GM19025 (cell line): ENCODE measurements at regions not wholly inside any gene's neighbourhood (a gene's known extent, or its start where the extent isn't known, plus 50 kb on each side); places are given as distances from the start of the nearest gene placed in this dataset.

Experiments used
- ATAC-seq: cut with Tn5 transposase; IDR thresholded peaks from one replicate; pipeline ENCODE4 v1.9.1; 2021; ENCODE audit warnings: mild to moderate bottlenecking, low read depth, moderate library complexity; ENCODE audit not compliant: unreplicated experiment

DNA sequence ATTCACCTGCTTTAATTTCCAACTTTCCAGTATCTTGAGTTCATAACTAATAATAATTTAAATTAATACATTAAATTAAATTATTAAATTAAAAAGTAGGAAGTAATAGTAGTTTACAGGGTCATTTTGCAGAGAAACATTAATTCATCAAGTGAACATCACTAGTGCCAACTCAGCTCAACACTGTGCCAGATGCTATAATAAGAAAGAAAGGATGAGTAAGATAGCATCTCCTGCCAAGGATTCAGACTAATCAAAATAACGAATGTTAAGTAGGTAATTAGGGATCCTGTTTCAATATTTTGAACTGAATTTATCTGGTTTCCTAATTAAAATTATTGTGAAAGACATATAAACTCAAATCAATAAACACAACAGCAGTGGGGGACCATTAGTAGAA, 596.7 kb downstream of the SLC6A15 start:
- no peak for ATAC-seq

- ATAC-seq = no peak
Observed at GRCh38 chr12:84313323-84313675, 599.3 kb downstream of the SLC6A15 start.

GRCh38 chr12:84308211-84308610, 604.4 kb downstream of the SLC6A15 start:
- no peak for ATAC-seq

GRCh38 chr12:84305144-84305543, 607.5 kb downstream of the SLC6A15 start:
- ATAC-seq = no peak

DNA sequence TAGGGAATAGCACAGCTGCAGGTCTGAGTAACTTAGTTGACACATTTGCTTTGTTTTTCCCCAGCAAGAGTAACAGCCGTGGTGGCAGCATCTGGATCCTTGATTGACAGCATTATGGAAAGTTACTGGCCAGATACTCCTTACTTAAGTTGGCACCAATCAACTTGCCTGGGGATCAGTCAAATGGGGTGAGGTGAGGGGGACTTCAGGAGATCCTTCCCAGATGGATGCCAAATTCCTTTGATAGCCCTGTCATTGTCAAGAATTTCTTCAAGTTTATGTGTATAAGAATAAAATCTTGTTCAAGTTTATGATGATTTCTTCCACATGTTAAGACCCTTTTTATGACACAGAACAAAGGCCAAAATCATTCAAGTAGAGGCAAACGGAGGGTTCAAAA, 618.4 kb downstream of the SLC6A15 start:
- no peak for ATAC-seq

DNA sequence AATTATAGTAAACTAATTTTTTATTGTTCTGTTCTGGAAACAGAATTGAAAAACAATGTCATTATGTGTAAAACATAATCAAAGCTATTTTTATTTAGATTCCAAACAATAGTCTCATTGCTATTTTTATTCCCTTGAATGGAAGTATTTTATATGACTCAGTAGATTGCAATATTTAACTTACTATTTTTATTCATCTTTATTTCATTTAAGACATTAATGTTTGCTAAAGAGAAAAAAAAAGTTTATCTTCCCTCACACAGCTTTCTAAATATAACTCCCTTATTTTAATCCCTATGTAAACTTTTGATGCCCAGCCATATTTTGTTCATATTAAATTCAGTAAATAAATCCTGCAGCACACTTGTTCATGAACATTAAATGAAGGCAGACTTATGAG, 622.4 kb downstream of the SLC6A15 start:
- no peak for ATAC-seq

DNA sequence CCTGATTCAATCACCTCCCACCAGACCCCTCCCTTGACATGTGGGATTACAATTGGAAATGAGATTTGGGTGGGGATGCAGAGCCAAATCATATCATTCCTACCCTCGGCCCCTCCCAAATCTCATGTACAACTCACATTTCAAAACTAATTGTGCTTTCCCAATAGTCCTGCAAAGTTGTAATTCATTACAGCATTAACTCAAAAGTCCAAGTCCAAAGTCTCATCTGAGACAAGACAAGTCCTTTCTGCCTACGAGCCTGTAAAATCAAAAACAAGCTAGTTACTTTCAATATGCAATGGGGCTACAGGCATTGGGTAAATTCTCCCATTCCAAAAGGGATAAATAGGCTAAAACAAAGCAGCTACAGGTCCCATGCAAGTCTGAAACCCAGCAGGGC, 634.6 kb downstream of the SLC6A15 start:
- no peak for ATAC-seq

GRCh38 chr12:84276215-84276614, 636.4 kb downstream of the SLC6A15 start:
- no peak for ATAC-seq

GRCh38 chr12:84272324-84272723, 640.3 kb downstream of the SLC6A15 start:
- ATAC-seq = no peak

- no peak for ATAC-seq
Observed at GRCh38 chr12:84270470-84271140, 642.0 kb downstream of the SLC6A15 start.

GRCh38 chr12:84247931-84248330, 664.7 kb downstream of the SLC6A15 start:
- ATAC-seq = no peak

- no peak for ATAC-seq
Observed at GRCh38 chr12:84243686-84244085, 668.9 kb downstream of the SLC6A15 start.

GRCh38 chr12:84222841-84223240, 689.8 kb downstream of the SLC6A15 start:
- ATAC-seq = no peak

DNA sequence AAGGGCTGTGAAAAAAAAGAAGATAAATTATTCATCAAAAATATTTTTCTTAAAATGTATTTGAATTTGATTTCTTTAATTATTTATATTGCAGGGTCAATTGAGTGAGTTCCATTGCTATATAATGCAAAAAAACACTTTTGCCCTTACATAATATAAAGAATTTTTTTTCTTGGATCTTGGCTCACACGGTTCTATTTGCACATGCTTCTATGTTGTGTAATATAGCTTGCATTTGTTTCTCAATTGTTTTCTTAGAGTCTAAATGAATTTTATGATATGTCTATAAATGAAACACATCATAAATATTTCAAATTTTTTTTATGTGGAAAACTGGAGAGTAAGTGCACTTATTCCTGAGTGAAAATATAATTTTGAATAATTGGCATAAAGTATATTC, 694.2 kb downstream of the SLC6A15 start:
- ATAC-seq = no peak

DNA sequence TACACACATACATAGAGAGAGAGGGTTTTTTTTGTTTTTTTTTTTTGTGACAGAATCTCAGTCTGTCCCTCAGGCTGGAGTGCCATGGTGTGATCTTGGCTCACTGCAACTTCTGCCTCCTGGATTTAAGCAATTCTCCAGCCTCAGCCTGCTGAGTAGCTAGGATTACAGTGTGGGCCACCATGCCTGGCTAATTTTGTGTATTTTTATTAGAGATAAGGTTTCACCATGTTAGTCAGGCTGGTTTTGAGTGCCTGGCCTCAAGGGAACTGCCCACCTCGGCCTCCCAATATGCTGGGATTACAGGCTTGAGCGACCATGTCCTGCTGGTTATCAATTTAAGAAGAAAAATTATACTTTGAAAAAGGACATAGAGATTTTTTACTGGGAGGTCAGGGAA, 710.6 kb downstream of the SLC6A15 start:
- no peak for ATAC-seq

DNA sequence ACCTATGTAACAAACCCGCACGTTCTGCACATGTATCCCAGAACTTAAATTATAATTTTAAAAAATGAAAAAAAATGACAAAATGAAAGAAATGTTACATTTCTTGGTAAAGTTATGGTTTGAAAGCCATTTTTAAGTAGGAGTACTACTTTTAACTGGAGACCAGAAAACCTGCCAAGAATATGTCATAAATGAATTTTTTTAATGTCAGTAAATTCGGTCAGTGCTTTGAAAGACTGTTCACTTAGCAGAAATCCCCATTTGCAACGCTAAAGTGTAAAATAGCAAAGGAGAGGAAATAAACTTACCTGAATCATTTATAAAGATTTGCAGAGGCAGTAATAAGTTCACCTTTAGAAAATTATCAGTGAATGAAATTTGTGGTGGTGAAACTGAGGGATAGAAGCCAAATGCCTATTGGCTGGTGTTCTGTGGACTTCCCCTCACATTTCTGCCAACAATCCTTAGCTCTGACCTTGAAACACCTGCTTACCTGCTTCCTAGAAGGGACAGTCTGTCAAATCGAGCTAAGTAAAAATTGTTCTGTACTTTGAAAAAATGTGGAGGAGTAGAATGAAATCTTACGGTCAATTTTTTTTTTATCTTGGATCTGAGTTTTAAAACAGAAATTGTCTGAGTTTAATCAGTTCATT, 714.2 kb downstream of the SLC6A15 start:
- no peak for ATAC-seq

GRCh38 chr12:84191779-84192178, 720.8 kb downstream of the SLC6A15 start:
- no peak for ATAC-seq

- ATAC-seq = no peak
Observed at GRCh38 chr12:84186433-84186832, 726.2 kb downstream of the SLC6A15 start.

DNA sequence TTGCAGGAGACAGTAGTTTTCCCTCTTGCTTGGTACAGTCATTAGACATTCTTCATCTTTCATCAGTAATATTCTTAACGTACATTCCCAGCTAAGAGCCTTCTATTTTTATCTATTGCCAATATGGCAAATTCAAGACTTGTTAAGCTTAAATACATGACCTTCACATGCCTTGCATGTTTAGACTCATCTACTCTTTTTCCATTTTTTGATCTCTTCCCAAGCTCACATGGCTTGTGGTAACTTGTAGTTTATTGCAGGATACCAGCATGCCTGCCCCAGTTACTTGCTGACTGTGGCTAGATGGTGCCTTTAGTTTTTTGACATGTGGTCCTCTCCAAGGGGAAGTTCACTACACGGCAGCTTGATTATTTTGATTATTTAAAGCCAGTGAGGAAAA, 729.0 kb downstream of the SLC6A15 start:
- no peak for ATAC-seq

GRCh38 chr12:84174115-84174514, 738.5 kb downstream of the SLC6A15 start:
- ATAC-seq = no peak

GRCh38 chr12:84172823-84173424, 739.7 kb downstream of the SLC6A15 start:
- ATAC-seq = no peak

DNA sequence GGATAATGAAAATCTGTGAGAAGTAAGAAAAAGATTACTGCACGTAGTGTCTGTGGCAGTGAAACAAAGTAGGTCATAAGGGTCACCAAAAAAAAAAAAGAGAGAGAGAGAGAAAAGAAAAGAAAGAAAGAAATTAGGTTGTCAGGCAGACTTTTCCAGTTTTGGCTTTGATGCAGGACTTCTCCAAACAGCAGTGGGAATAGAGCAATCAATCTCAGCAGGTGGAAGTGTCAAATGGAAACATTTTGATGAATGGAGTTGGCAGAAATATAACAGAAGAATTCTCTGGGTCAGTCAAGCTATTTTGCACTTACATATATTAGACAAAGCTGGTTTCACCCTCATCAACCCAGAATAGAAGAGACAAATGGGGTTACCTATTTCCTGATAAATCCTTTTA, 745.8 kb downstream of the SLC6A15 start:
- no peak for ATAC-seq
